Iris pigment epithelial cell (primary cell): ENCODE measurements at regions not wholly inside any gene's neighbourhood (a gene's known extent, or its start where the extent isn't known, plus 50 kb on each side); places are given as distances from the start of the nearest gene placed in this dataset.
A peak's percentile ranks its signal among the peaks of the same experiment; 100 is the strongest.
"Not testable (repeated sequence)": the region's sequence is repeated elsewhere in the genome, so short reads cannot be mapped to it uniquely, and the experiment has no call there.

Experiments used
- DNase-seq: peaks from one replicate; pipeline ENCODE4 v3.0.0-alpha.2; 2011; ENCODE audit warnings: low read depth

DNA sequence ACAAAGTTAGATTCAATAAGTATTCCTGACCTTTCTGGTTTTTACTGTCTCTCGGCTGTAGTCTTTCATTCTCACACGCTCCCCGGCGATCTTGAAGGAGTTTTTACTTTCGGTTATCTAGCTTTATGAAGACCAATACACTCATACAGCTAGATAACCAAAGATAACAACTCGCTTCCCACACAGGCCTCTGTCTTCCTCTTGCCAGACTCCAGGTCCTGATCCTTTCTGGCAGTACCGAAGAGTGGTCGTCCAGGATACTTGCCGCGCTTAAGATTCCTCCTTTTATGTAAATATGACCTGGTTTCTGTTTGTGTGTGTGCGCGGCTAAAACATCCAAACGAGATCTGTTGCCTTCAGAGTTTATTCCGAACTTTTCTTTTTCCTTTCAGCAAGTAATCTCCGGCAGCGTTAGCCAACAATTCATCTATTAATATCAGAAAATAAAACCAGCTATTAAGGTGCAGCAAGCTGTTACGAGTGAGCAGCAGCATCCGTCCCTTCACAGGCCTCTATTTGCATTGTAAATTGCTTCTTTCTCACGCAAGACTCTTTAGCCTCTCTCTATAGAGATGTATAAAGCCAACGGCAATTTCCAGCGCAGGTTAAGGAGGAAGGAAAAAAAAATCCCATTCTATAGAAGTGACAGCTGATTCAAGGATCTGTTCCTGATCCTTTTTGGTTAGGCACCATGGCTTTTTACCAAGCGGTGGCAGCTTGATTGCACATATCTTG, 216.1 kb downstream of the MEF2C start:
- no peak for DNase-seq

DNA sequence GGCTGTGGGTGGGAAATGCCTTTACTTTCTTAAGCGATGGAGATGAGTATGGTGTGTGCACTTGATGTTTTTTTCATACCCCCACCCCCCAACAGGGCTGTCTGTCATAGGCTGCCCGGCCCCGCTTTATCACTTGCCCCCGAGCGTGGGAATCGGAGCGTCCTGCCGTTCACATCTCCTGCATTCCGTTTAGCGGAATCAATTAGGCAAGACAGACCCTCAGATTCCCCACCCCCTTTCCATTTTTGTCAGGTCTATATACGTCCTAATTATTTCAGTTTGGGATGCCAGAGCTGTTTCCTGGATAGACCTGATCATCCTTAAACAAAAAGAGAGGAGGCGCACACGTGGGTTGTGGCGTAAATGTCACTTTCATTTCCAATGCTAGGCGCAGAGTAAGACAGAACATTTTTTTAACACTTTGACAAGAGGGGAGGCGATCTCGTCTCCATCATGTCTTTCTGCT, 217.2 kb downstream of the MEF2C start:
- no peak for DNase-seq

DNA sequence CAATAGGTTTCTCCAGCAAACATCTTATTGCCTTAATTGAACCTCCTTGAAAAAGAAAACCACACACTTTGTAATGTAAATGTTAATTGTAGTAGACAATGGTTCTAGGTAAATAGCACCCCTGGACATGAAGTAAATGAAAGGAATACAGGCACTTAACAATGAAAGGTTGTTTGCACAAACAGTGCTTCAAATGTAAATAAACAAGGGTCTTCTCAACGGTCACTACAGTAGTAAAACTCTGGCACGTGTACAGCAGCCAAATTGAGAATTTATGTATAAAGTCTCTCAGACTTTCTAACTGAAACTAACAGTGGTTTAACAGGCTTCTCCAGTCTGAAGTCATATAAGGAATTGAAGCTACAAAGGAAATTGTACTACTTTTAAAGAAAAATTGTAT, 218.3 kb downstream of the MEF2C start:
- DNase-seq, result no peak

DNA sequence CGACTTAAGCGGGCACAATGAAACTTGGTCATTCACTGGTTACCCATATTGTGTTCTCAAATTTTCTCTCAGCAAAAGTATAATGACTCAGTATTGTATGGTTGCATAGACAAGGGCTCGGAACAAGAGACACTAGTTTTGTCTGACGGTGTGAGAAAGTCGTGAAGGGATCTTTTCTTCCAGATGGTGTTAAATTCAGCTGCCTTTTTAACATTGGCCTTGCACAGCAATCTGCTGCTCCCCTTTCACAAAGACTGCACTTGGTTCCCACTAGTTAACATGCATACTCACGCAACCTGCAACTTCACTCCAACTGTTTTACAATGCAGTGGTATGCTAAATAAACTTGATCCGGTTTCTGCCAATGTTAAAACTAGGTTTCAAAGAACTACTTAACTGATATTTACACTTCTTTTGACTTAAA, 219.2 kb downstream of the MEF2C start:
- DNase-seq, result no peak

DNA sequence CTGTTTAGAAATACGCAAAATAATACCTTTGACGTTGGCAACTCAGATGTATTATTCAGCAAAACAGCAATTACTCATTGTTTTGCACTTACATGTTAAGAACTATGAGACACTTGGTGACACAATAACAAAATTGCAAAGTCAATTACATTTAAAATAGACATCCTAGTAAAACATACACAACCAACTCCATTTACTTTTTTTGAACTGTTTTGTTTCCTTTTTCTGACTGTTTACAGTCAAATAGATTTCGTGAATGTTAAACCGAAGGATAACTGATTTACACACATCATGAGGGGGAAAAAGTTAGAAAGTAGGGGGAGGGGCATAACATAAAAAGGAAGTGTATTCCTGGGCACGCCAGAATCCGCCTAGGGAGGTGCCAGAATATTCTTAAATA, 220.1 kb downstream of the MEF2C start:
- no peak for DNase-seq

DNA sequence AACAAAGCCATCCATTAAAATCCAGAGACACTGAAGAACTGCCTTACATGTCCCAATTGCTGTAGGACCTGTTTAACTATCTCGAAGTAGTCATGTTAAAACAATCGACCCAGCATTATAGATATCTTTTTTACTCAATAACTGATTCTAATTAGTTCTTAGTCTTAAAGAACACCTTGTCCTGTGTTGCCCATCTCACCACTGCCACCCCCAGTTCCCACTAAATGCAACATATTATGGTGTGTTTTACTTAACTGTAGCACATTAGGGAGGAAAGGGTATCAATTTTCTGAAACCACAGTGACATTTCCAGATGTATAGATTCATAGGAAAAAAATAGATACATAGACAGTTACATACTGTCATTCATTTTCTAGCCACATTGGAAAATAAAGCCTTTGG, 221.2 kb downstream of the MEF2C start:
- no peak for DNase-seq

DNA sequence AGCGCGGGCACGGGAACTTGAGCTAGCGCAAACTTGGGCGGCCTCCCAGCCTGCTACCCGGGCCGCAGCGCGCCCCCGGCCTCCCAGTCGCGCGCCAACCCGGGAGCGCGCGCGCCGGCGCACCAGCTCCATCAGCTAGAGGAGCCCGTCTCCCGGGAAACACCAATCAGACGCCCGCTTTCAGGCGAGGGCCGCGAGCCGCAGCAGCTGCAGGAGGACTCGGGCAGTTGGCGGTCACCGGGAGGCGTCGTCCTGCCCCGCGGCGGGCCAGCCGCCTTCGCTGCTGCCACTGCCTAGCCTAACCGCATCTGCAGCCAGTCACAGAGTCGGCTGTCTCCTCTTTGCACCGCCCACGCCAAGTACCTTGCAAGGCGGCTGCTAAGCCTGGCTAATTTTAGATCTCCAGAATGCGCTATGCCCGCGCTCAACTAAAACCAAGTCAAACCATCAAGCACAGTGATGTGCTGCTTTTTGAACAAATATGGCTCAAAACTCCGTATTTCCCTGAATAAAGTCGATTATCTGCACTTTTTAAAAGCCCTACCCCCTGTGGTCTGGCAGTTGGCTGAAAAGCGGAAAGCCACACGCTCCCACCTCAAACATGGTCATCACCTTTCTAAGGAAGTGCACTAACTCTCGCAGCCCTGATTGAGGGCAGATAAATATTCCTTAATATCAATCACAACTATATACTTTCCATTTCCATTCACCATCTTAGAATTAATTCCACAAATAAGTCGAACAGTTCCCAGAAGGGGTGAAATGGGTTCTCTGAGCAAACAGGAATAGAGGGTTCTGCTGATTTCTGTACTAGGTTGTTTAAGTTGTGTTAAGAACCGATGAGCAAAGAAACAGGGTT, 221.8 kb downstream of the MEF2C start:
- peak; percentile 60 for DNase-seq

DNA sequence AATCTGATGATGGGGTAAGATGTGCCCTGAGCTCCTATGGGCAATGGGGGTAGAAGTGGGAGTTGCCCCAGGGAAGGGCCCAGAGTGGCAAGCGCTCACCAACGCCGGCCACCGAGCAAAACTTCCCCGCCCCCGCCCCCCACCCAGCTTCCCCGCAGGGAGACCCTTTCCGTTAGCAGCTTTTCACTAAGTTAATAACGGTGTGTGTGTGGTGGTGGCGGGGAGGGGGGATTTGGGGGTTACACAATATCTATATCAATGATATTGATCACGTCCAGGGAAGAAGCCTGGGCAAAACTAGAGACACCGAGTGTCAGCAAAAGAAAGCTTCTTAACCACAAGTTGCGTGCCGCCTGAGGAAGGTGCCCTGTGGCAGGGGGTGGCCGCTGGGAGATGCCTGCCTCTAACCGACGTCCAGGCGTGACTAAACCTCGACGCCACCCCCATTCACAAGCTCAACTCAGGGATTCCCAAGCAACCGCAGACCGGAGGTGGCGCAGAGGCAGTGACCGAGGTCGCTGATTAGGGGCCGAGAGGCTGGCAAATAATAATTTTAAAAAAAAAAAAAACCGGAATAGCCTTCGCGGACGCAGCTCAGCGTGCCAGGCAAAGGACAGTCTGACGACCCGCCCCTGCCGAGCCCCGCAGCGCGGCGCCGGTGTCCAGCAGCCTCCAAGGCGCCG, 222.6 kb downstream of the MEF2C start:
- no peak for DNase-seq

DNA sequence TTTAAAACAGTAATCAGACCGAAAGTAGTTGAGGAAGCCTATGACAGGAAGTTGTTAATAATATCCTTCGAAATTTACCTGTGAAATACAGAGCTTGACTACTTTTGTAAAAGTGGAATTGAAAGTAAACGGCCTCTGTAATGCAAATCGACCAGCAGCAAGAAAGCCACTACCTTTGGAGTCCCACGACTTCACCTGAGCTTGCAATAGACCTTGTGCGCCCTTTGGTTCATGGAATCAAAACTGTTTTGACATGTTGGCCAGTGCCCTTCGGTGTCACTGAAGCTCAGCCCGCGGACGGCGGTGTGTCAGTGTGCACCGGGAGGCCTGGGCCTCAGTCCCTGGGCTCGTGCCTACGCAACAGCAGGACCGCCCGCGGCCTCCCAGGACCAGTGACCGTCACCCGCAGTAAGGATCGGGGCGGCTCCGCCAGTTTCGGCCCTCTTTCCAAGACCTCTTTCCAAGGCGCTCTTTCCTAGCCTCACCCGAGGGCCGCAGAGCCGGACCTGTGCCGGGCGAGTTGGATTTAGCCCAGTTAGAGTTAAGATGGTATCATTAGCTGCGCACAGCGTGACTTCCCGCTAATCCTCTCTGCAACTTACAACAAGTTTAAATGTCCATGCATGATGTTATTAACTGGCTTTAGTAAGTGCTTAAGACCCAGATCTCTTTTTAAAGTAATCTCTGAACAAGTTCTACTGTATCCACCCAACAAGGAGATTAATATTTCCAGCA, 223.3 kb downstream of the MEF2C start:
- DNase-seq, result no peak

DNA sequence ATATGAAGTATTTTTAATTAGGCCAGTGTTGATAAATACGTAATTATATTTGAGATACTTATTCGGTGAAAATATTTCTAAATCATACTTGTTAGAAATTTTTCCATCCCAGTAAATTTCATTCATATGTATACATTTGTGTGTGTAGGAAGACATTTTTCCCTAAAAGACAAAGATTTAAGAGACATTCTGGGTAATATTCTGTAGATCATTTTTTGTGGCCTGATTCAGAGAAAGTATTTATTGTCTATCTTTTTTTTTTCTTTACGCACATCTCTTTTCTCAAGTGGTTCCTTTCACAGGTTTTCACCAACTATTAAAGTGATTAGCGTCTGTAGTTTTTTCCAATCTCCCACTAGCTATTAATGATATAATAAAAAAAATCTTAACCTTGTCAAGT, 224.1 kb downstream of the MEF2C start:
- DNase-seq, result no peak

DNA sequence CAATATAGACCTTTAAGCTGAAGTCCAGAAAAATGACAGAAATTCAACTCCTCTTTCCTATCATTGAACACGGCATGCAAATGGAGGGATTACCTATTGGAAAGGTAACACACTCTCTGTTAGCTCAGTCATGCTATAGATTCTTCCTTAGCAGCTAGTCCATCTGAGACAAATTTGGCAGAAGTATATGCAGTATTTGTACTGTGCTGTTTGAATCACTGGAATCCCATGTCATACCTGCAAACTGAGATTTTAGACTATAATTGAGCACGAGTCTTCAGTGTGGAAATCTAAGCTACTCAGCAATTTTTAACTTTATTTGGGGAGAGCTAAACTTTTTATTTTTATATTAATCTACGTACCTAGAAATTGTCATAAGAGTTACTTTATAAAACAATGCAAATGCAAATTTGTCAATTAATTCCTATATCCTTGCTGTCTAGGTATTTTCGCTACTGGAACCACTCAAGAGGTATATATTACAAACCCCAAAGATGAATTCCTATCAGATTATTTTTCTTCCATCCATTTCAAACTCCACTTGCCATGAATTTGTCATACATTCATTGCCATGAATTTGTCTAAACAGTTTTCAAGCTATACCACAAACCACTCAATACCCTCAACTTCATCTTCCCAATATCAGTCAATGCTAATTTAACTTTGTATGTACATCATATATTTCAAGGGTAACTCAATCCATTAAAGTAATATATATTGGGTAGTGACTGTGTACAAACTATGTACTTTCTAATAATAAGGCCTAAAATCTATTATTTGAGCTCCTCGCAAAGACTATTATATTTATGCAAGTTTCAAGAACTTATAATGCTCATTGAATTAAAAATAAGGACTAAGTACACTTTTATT, 224.8 kb downstream of the MEF2C start:
- no peak for DNase-seq

DNA sequence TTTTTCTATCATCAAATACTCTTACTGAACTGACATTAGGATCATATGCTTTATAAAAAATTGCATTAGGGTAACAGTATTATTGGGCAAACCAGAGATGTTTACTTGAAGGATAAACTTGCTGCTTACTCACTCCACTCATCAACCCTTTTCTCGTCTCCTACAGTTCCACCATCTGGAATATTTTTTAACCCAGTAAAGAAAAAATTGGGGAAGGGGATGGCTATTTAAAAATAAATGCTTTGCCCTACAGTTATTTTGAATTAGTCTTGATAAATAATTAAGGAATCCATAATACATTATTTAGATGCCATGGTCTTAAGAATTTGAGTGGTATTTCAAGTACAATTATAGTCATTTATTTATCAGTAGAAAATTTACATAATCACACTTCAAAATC, 225.8 kb downstream of the MEF2C start:
- DNase-seq, result no peak

DNA sequence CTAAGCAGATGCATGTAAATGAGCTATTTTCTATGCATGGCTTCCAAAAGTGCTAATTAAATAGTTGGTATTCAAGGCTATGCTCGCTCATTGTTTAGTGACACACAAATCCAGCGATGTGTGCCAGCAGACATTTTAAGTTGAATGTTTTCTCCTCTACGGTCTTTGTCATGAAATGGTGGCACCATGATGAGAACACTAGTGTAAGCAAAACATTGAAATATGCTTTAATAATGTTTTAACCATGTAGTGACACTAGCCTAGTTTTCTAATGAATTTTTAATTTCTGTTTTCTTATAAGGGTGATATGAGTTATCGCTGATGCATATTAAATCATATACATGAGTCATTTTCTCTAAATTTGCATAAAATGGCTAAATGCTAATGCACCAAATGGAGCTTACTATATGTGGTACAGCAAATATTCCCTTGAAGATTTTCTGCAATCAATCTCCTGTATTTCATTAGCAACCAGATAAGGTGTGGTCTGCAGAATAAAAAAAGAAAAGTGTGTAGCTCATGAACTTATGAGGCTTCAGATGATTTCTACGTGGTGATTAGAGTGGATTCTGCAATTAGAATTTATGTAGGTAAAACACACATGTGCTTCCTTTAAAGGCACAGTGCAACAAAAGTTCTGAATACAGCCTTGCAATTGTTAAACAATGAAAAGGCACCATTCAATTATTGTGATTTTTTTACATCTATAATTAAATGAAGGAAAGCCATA, 226.6 kb downstream of the MEF2C start:
- DNase-seq, result no peak

DNA sequence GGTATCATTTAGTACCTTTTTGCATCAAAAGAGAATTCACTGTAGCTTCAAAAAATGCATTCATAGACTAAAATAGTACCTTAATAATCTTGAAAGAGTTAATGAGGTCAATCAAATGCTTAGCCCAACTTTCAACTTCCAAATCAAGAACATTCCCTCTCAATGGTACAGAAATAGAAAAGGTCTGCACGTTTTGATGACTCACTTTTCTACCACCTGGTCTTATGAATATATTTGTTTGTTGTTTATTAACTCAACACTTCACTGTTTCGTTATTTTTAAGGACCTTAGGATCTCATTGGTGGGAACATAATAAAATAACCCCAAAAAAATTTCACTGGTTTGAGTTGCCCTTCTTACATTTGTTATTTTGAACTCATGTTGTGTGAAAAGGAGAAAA, 229.5 kb downstream of the MEF2C start:
- no peak for DNase-seq

DNA sequence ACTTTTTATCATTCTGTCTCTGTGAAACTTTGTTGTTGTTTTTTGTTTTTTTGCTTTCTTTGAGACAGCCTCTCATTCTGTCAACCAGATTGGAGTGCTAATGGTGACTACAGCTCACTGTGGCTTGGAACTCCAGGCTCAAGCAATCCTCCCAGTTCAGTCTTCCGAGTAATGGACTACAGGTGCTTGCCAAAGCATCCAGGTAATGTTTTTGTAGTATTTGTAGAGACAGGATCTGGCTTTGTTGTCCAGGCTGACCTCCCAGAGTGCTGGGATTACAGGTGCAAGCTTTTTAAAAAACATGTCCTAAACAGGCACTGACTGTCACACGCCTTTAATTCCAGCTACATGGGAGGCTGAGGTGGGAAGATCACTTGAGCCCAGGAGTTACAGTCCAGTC, 235.1 kb downstream of the MEF2C start:
- DNase-seq, result no peak

DNA sequence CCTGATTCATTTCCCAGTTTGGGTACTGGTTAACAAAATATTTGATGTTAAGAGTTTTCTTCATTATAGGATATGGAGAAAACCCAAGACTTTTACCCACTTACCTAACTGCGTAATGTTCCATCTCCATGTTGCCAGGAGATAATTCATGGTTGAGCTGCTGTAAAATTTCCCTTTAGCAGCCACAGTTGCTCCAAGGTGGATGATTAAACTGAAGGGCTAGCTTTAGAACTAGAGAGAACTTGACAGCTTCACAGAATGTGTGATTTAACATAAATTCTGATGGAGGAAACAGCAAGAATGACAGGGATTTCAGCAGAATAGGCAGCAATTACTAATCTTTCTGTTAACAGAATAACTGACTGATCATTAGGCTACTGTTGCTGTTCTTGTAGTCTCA, 236.1 kb downstream of the MEF2C start:
- DNase-seq, result no peak

DNA sequence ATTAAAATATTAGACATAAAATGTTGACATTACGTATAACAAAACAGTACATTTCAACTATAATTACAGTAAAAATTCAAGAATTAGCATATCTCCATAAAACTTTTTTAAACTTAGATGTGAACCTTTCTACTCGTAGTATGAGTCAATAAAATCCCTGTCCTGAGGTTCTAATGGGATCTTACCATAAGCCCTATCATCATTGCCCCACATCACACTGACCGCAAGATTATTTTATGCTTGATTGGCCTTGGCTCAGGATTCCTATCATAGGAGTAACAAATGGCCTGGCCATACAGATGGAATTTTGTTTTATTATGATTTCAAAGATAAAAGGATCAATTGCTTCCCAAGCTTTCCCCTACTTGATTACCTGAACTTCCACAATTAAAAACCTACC, 238.3 kb downstream of the MEF2C start:
- no peak for DNase-seq

DNA sequence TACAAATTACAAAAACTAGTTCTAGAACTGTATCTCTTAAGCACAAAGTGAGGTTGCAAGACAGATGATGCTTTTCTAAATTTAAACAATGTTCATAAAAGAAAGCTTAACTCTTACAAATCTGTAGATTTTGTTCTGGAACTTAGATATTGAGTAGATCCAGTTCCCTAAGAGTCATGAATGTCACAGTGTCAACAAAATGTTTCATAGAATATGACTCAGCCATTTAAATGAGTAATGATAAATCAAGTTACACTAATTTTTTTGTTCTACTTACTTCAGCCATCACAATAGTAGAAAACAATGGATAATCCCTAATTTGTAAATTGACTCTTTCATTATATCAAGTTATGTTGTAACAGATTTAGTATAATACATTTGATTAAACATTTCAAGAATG, 239.7 kb downstream of the MEF2C start:
- no peak for DNase-seq

DNA sequence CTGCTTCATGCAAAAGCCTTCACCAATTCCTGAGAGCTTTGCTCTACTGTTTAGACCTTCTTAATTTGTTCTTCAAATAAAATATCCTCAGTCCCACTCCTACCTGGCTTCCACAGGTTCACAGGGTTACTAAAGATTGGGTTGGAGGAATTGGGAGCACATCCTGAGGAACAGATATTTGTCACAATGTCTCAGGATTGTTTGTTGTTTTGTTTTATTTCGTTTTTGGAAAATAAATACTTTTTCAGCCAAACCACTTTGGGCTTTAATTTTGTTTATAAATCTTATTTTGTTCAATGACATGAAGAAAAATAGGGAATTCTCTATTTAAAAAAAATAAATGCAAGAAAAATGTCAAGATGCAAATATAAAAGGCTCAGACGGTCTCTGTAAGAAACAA, 249.0 kb downstream of the MEF2C start:
- no peak for DNase-seq

DNA sequence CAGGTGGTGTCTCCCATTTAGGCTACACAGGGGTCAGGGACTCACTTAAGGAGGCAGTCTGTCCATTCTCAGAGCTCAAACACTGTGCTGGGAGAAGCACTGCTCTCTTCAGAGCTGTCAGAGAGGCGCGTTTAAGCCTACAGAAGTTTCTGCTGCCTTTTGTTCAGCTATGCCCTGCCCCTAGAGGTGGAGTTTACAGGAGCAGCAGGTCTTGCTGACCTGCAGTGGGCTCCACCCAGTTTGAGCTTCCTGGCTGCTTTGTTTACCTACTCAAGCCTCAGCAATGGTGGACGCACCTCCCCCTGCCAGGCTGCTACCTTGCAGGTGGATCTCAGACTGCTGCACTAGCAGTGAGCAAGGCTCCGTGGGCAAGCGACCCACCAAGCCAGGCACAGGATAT, 260.1 kb downstream of the MEF2C start:
- not testable (repeated sequence) for DNase-seq
